CD4-positive, alpha-beta memory T cell (primary cell): ENCODE measurements at regions not wholly inside any gene's neighbourhood (a gene's known extent, or its start where the extent isn't known, plus 50 kb on each side); places are given as distances from the start of the nearest gene placed in this dataset.

Experiments
- CTCF ChIA-PET: fragments of 350-600 bp; sonication (Branson Sonifier 250); formaldehyde crosslinking; loops from one replicate; lab custom pipeline; 2021; ENCODE audit warnings: inconsistent platforms; ENCODE audit not compliant: partially characterized antibody; lab: Charles Lee
- POLR2A ChIA-PET: fragments of 350-600 bp; sonication (Branson Sonifier 250); formaldehyde crosslinking; loops from one replicate; lab custom pipeline; 2021; ENCODE audit not compliant: partially characterized antibody; lab: Charles Lee
- DNase-seq, 5 donors: peaks; one replicate each; pipeline versions ENCODE4 v3.0.0 to v3.0.0-alpha.2; 2020 to 2022; ENCODE audit warnings: mixed read lengths in 1 of 5
- H3K27ac ChIP-seq: one replicate; pipeline ENCODE4 v1.7.0; 2013; ENCODE audit warnings: low read depth, low read length
- H3K27me3 ChIP-seq: 2 replicates; pipeline ENCODE4 v1.7.0; 2013; ENCODE audit warnings: mild to moderate bottlenecking, low read length, moderate library complexity; ENCODE audit not compliant: insufficient read depth
- H3K36me3 ChIP-seq: 2 replicates; pipeline ENCODE4 v1.7.0; 2013; ENCODE audit warnings: mild to moderate bottlenecking, low read length, moderate library complexity; ENCODE audit not compliant: insufficient read depth
- H3K4me1 ChIP-seq: 2 replicates; pipeline ENCODE4 v1.7.0; 2013; ENCODE audit warnings: mild to moderate bottlenecking, low read length, moderate library complexity; ENCODE audit not compliant: insufficient read depth
- H3K4me3 ChIP-seq, 2 donors: one replicate each; pipeline ENCODE4 v1.7.0; 2013; ENCODE audit warnings: low read length in 2 of 2, mild to moderate bottlenecking in 1 of 2
- H3K9me3 ChIP-seq, 2 donors: one replicate each; pipeline ENCODE4 v1.7.0; 2013; ENCODE audit warnings: low read length in 2 of 2, control low read depth in 1 of 2; ENCODE audit not compliant: control insufficient read depth in 1 of 2
- H3K27ac Mint-ChIP-seq, 7 donors: one replicate each; pipeline ENCODE4 v1.8.0; 2020 to 2021; ENCODE audit warnings: mixed read lengths in 7 of 7, mild to moderate bottlenecking in 6 of 7, inconsistent platforms in 3 of 7, moderate library complexity in 3 of 7
- H3K27me3 Mint-ChIP-seq, 2 donors: one replicate each; pipeline ENCODE4 v1.8.0; 2020 to 2021; ENCODE audit warnings: mixed read lengths in 2 of 2
- H3K36me3 Mint-ChIP-seq, 2 donors: one replicate each; pipeline ENCODE4 v1.8.0; 2020 to 2021; ENCODE audit warnings: mixed read lengths in 2 of 2, inconsistent platforms in 1 of 2, mild to moderate bottlenecking in 1 of 2
- H3K4me1 Mint-ChIP-seq, 4 donors: one replicate each; pipeline ENCODE4 v1.8.0; 2020 to 2021; ENCODE audit warnings: mixed read lengths in 4 of 4, mild to moderate bottlenecking in 1 of 4
- H3K4me3 Mint-ChIP-seq, 8 donors: one replicate each; pipeline ENCODE4 v1.8.0; 2020 to 2021; ENCODE audit warnings: mixed read lengths in 8 of 8, mild to moderate bottlenecking in 7 of 8, moderate library complexity in 6 of 8, inconsistent platforms in 3 of 8
- H3K9me3 Mint-ChIP-seq, 8 donors: one replicate each; pipeline ENCODE4 v1.8.0; 2020 to 2021; ENCODE audit warnings: mixed read lengths in 8 of 8, mild to moderate bottlenecking in 5 of 8, inconsistent platforms in 3 of 8, moderate library complexity in 1 of 8
- intact Hi-C: fragments of 100-400 bp; cut with micrococcal nuclease; formaldehyde crosslinking; loops from one replicate; pipeline ENCODE4 v1.15.1; 2023

GRCh38 chr3:94614192-94614591 lies 551.3 kb downstream of the NSUN3 start:
- H3K4me1 Mint-ChIP-seq = no peaks in the 10 kb centered on the region
- H3K9me3 Mint-ChIP-seq = peaks cover 0 to 4% (median under 1%) of the 10 kb centered on the region in 8 donors
- POLR2A ChIA-PET = no interaction called here
- H3K4me3 Mint-ChIP-seq = no peak overlapping the region
- Histone ChIP-seq H3K4me1 (no peaks in the 10 kb centered on the region), H3K4me3 (no peak overlapping the region), H3K27ac (no peak overlapping the region), H3K9me3 (no peaks in the 10 kb centered on the region), H3K36me3 (no peaks in the 10 kb centered on the region), H3K27me3 (no peaks in the 10 kb centered on the region)
- no peak overlapping the region for H3K27ac Mint-ChIP-seq
- H3K36me3 Mint-ChIP-seq = no peaks in the 10 kb centered on the region
- CTCF ChIA-PET = no interaction called here
- intact Hi-C loops = no loop called here
- no peaks in the 10 kb centered on the region for H3K27me3 Mint-ChIP-seq
- no peak for DNase-seq

- intact Hi-C loops = no loop called here
- POLR2A ChIA-PET = no interaction called here
Observed at GRCh38 chr3:94615275-94616065, 552.6 kb downstream of the NSUN3 start.

GRCh38 chr3:94616833-94617232 lies 554.0 kb downstream of the NSUN3 start:
- ChIA-PET CTCF (interaction anchor here (1.4 kb wide), 1 partner anchor 9 kb away, joined by 3 read pairs; no protein-coding TSS in a partner anchor), POLR2A (no interaction called here)
- Mint-ChIP-seq H3K27me3 (no peaks in the 10 kb centered on the region), H3K27ac (no peak overlapping the region), H3K4me3 (no peak overlapping the region), H3K36me3 (no peaks in the 10 kb centered on the region), H3K4me1 (no peaks in the 10 kb centered on the region), H3K9me3 (peaks cover 0 to 5% (median under 1%) of the 10 kb centered on the region in 8 donors)
- Histone ChIP-seq H3K4me1 (no peaks in the 10 kb centered on the region), H3K36me3 (no peaks in the 10 kb centered on the region), H3K4me3 (no peak overlapping the region), H3K27me3 (no peaks in the 10 kb centered on the region), H3K9me3 (no peaks in the 10 kb centered on the region), H3K27ac (no peak overlapping the region)
- intact Hi-C loops = no loop called here
- no peak for DNase-seq

More at GRCh38 chr3:94615275-94616065, 552.6 kb downstream of the NSUN3 start:
- Mint-ChIP-seq H3K36me3 (no peaks in the 10 kb centered on the region), H3K27me3 (no peaks in the 10 kb centered on the region), H3K4me1 (no peaks in the 10 kb centered on the region), H3K4me3 (no peak overlapping the region), H3K9me3 (peaks cover 0 to 5% (median under 1%) of the 10 kb centered on the region in 8 donors), H3K27ac (no peak overlapping the region)
- no peak for DNase-seq
- no peaks in the 10 kb centered on the region for H3K27me3 ChIP-seq
- H3K4me1 ChIP-seq = no peaks in the 10 kb centered on the region
- CTCF ChIA-PET = no interaction called here
- H3K27ac ChIP-seq = no peak overlapping the region
- no peak overlapping the region for H3K4me3 ChIP-seq
- H3K36me3 ChIP-seq = no peaks in the 10 kb centered on the region
- no peaks in the 10 kb centered on the region for H3K9me3 ChIP-seq

- Histone ChIP-seq H3K9me3 (no peaks in the 10 kb centered on the region), H3K36me3 (no peaks in the 10 kb centered on the region), H3K27me3 (no peaks in the 10 kb centered on the region), H3K4me3 (no peak overlapping the region), H3K4me1 (no peaks in the 10 kb centered on the region), H3K27ac (no peak overlapping the region)
- intact Hi-C loops = no loop called here
- no peaks in the 10 kb centered on the region for H3K36me3 Mint-ChIP-seq
- ChIA-PET POLR2A (no interaction called here), CTCF (interaction anchor here (1.4 kb wide), 1 partner anchor 9 kb away, joined by 3 read pairs; no protein-coding TSS in a partner anchor)
- no peaks in the 10 kb centered on the region for H3K4me1 Mint-ChIP-seq
- no peak overlapping the region for H3K27ac Mint-ChIP-seq
- H3K4me3 Mint-ChIP-seq = no peak overlapping the region
- peaks cover 0 to 4% (median under 1%) of the 10 kb centered on the region in 8 donors for H3K9me3 Mint-ChIP-seq
- no peaks in the 10 kb centered on the region for H3K27me3 Mint-ChIP-seq
- DNase-seq = no peak
Observed at GRCh38 chr3:94617312-94617711, 554.5 kb downstream of the NSUN3 start.

- Mint-ChIP-seq H3K36me3 (no peaks in the 10 kb centered on the region), H3K9me3 (peaks cover 0 to 6% (median 0%) of the 10 kb centered on the region in 8 donors), H3K4me3 (no peak overlapping the region), H3K27ac (peak overlapping the region in 1 of 7 donors; percentile 41), H3K27me3 (no peaks in the 10 kb centered on the region), H3K4me1 (no peaks in the 10 kb centered on the region)
- H3K4me3 ChIP-seq = no peak overlapping the region
- no peak for DNase-seq
- H3K27me3 ChIP-seq = no peaks in the 10 kb centered on the region
- H3K4me1 ChIP-seq = no peaks in the 10 kb centered on the region
- ChIA-PET CTCF (no interaction called here), POLR2A (no interaction called here)
- no peaks in the 10 kb centered on the region for H3K36me3 ChIP-seq
- intact Hi-C loops = no loop called here
- no peaks in the 10 kb centered on the region for H3K9me3 ChIP-seq
- no peak overlapping the region for H3K27ac ChIP-seq
Observed at GRCh38 chr3:94619643-94620042, 556.8 kb downstream of the NSUN3 start.

- Mint-ChIP-seq H3K36me3 (no peaks in the 10 kb centered on the region), H3K4me1 (no peaks in the 10 kb centered on the region), H3K9me3 (peaks cover 0 to 10% (median 4%) of the 10 kb centered on the region in 8 donors), H3K27ac (peak overlapping the region in 1 of 7 donors; percentile 36), H3K27me3 (no peaks in the 10 kb centered on the region), H3K4me3 (no peak overlapping the region)
- intact Hi-C loops = no loop called here
- no peak overlapping the region for H3K4me3 ChIP-seq
- H3K36me3 ChIP-seq = no peaks in the 10 kb centered on the region
- ChIA-PET CTCF (no interaction called here), POLR2A (no interaction called here)
- H3K27ac ChIP-seq = no peak overlapping the region
- H3K9me3 ChIP-seq = no peaks in the 10 kb centered on the region
- DNase-seq = no peak
- H3K27me3 ChIP-seq = no peaks in the 10 kb centered on the region
- no peaks in the 10 kb centered on the region for H3K4me1 ChIP-seq
Observed at GRCh38 chr3:94626573-94626972, 563.7 kb downstream of the NSUN3 start.

GRCh38 chr3:94627689-94628088 lies 564.8 kb downstream of the NSUN3 start:
- ChIA-PET CTCF (no interaction called here), POLR2A (no interaction called here)
- H3K27me3 ChIP-seq = no peaks in the 10 kb centered on the region
- H3K4me3 ChIP-seq = no peak overlapping the region
- no peak for DNase-seq
- H3K4me3 Mint-ChIP-seq = no peak overlapping the region
- H3K36me3 ChIP-seq = no peaks in the 10 kb centered on the region
- H3K9me3 Mint-ChIP-seq = peaks cover 0 to 16% (median 6%) of the 10 kb centered on the region in 8 donors
- H3K36me3 Mint-ChIP-seq = no peaks in the 10 kb centered on the region
- H3K4me1 ChIP-seq = no peaks in the 10 kb centered on the region
- no peaks in the 10 kb centered on the region for H3K4me1 Mint-ChIP-seq
- no peak overlapping the region for H3K27ac ChIP-seq
- H3K27me3 Mint-ChIP-seq = no peaks in the 10 kb centered on the region
- intact Hi-C loops = no loop called here
- no peaks in the 10 kb centered on the region for H3K9me3 ChIP-seq
- no peak overlapping the region for H3K27ac Mint-ChIP-seq
